SU-DHL-6 (cell line): ENCODE measurements at regions not wholly inside any gene's neighbourhood (a gene's known extent, or its start where the extent isn't known, plus 50 kb on each side); places are given as distances from the start of the nearest gene placed in this dataset.

Source experiments
- H2AFZ ChIP-seq: fragments of 200-600 bp; sonication (generic); 2 replicates; pipeline ENCODE4 v1.6.1; 2014; ENCODE audit warnings: low read depth, mild to moderate bottlenecking, moderate library complexity, mixed read lengths, antibody characterized with exemption, low read length; ENCODE audit not compliant: severe bottlenecking
- H3F3A ChIP-seq: fragments of 200-600 bp; shearing (Covaris generic); 2 replicates; pipeline ENCODE4 v1.6.0; 2016; ENCODE audit warnings: antibody characterized with exemption, mild to moderate bottlenecking; ENCODE audit not compliant: insufficient read depth
- H3K27ac ChIP-seq: fragments of 200-600 bp; sonication (generic); 2 replicates; pipeline ENCODE4 v1.5.1; 2016; ENCODE audit warnings: low read depth, mild to moderate bottlenecking, low read length, moderate library complexity, mixed read lengths
- H3K27me3 ChIP-seq: fragments of 200-600 bp; sonication (generic), shearing (Covaris generic); 2 replicates; pipeline ENCODE4 v1.6.0; 2014; ENCODE audit warnings: mild to moderate bottlenecking, low read length
- H3K36me3 ChIP-seq: fragments of 200-600 bp; sonication (generic); 2 replicates; pipeline ENCODE4 v1.6.1; 2014; ENCODE audit warnings: mild to moderate bottlenecking, low read length, mixed read lengths
- H3K4me2 ChIP-seq: fragments of 300-600, 200-600 bp; shearing (Covaris generic), sonication (generic); 2 replicates; pipeline ENCODE4 v1.6.0; 2014; ENCODE audit warnings: low read length, low read depth, mild to moderate bottlenecking; ENCODE audit not compliant: poor library complexity, severe bottlenecking
- H3K4me3 ChIP-seq: fragments of 200-600 bp; sonication (generic); 2 replicates; pipeline ENCODE4 v1.5.1; 2014; ENCODE audit warnings: antibody characterized with exemption, low read length, mild to moderate bottlenecking, mixed read lengths; ENCODE audit not compliant: insufficient read depth, poor library complexity, severe bottlenecking
- H3K79me2 ChIP-seq: fragments of 200-600 bp; sonication (generic); 2 replicates; pipeline ENCODE4 v1.6.1; 2014; ENCODE audit warnings: mild to moderate bottlenecking, low read length, moderate library complexity; ENCODE audit not compliant: insufficient read depth
- H3K9ac ChIP-seq: fragments of 200-600 bp; sonication (generic); 2 replicates; pipeline ENCODE4 v1.7.0; 2014; ENCODE audit warnings: mild to moderate bottlenecking, low read length
- H3K9me2 ChIP-seq: fragments of 200-600 bp; sonication (generic); replicated peaks from 2 replicates; pipeline ENCODE4 v1.6.1; 2014; ENCODE audit warnings: low read length; ENCODE audit not compliant: insufficient read depth
- H3K9me3 ChIP-seq: fragments of 200-600 bp; sonication (generic); 2 replicates; pipeline ENCODE4 v1.6.1; 2014; ENCODE audit warnings: low read length, mixed read lengths; ENCODE audit not compliant: insufficient read depth
- H4K20me1 ChIP-seq: fragments of 200-600 bp; sonication (generic); 2 replicates; pipeline ENCODE4 v1.6.1; 2014; ENCODE audit warnings: low read depth, mild to moderate bottlenecking, antibody characterized with exemption, low read length, moderate library complexity, mixed read lengths
- EZH2phosphoT487 ChIP-seq: fragments of 200-600 bp; sonication (generic), shearing (Covaris generic); conservative IDR thresholded peaks from 2 replicates; pipeline ENCODE4 v1.6.1; 2018; ENCODE audit warnings: mild to moderate bottlenecking, antibody characterized with exemption, low read length, moderate library complexity, mixed read lengths
- TF ChIP-seq, protein P1 (sequence below): fragments of 200-600 bp; sonication (generic); IDR thresholded peaks from one replicate; pipeline ENCODE4 v1.5.1; 2017; ENCODE audit warnings: antibody characterized with exemption, mild to moderate bottlenecking, low read length, moderate library complexity; ENCODE audit not compliant: insufficient read depth, poor library complexity, severe bottlenecking

GRCh38 chr9:13395156-13395555 lies 115.7 kb upstream of the MPDZ start:
- no peaks in the 10 kb centered on the region for H3K79me2 ChIP-seq
- no peaks in the 10 kb centered on the region for H3K9me2 ChIP-seq
- no peaks in the 10 kb centered on the region for H3K36me3 ChIP-seq
- H3F3A ChIP-seq: no peaks in the 10 kb centered on the region
- H3K4me2 ChIP-seq: no peak overlapping the region
- H3K27ac ChIP-seq: no peak overlapping the region
- no peak overlapping the region for H3K4me3 ChIP-seq
- no peak overlapping the region for H3K9ac ChIP-seq
- H2AFZ ChIP-seq: no peak overlapping the region
- H3K9me3 ChIP-seq: no peaks in the 10 kb centered on the region
- TF ChIP-seq EZH2phosphoT487: no peak
- TF ChIP-seq, protein P1, sequence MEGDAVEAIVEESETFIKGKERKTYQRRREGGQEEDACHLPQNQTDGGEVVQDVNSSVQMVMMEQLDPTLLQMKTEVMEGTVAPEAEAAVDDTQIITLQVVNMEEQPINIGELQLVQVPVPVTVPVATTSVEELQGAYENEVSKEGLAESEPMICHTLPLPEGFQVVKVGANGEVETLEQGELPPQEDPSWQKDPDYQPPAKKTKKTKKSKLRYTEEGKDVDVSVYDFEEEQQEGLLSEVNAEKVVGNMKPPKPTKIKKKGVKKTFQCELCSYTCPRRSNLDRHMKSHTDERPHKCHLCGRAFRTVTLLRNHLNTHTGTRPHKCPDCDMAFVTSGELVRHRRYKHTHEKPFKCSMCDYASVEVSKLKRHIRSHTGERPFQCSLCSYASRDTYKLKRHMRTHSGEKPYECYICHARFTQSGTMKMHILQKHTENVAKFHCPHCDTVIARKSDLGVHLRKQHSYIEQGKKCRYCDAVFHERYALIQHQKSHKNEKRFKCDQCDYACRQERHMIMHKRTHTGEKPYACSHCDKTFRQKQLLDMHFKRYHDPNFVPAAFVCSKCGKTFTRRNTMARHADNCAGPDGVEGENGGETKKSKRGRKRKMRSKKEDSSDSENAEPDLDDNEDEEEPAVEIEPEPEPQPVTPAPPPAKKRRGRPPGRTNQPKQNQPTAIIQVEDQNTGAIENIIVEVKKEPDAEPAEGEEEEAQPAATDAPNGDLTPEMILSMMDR: no peak
- no peaks in the 10 kb centered on the region for H3K27me3 ChIP-seq
- no peaks in the 10 kb centered on the region for H4K20me1 ChIP-seq

GRCh38 chr9:13388157-13388556 lies 108.7 kb upstream of the MPDZ start:
- Histone ChIP-seq H3K27me3 (no peaks in the 10 kb centered on the region; the same call in 1 of the 2 replicates), H3F3A (no peaks in the 10 kb centered on the region), H3K9ac (no peak overlapping the region), H3K79me2 (no peaks in the 10 kb centered on the region), H3K27ac (no peak overlapping the region), H2AFZ (no peak overlapping the region), H3K9me2 (no peaks in the 10 kb centered on the region), H4K20me1 (no peaks in the 10 kb centered on the region), H3K36me3 (no peaks in the 10 kb centered on the region), H3K4me3 (no peak overlapping the region), H3K9me3 (no peaks in the 10 kb centered on the region), H3K4me2 (no peak overlapping the region)
- no peak for TF ChIP-seq EZH2phosphoT487
- TF ChIP-seq, protein P1: no peak

DNA sequence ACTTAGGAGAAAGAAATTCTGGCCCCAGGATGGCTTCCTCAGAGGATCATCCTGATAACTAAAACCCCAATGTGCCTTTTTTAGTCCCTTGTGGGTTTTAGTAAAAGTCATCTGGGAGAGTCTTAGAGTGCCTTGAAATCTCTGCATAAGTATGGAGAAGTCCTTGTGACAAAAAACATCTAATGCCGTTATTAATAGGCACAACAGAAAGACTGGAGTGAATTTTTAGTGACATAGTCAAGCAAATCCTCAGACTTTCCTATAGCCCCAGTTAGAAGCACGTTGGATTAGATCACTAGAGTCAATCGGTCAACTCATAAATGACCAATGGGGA lies 108.2 kb upstream of the MPDZ start:
- no peaks in the 10 kb centered on the region for H3K9me2 ChIP-seq
- no peaks in the 10 kb centered on the region for H3K79me2 ChIP-seq
- no peaks in the 10 kb centered on the region for H3F3A ChIP-seq
- H3K27me3 ChIP-seq: no peaks in the 10 kb centered on the region; the same call in 1 of the 2 replicates
- H3K9ac ChIP-seq: no peak overlapping the region
- no peaks in the 10 kb centered on the region for H3K9me3 ChIP-seq
- no peak overlapping the region for H3K4me2 ChIP-seq
- no peak overlapping the region for H2AFZ ChIP-seq
- H3K4me3 ChIP-seq: no peak overlapping the region
- no peaks in the 10 kb centered on the region for H3K36me3 ChIP-seq
- no peaks in the 10 kb centered on the region for H4K20me1 ChIP-seq
- H3K27ac ChIP-seq: no peak overlapping the region
- TF ChIP-seq EZH2phosphoT487: no peak
- TF ChIP-seq, protein P1: no peak
